ENCODE measurements at regions not wholly inside any gene's neighbourhood (a gene's known extent, or its start where the extent isn't known, plus 50 kb on each side); places are given as distances from the start of the nearest gene placed in this dataset.
A peak's percentile ranks its signal among the peaks of the same experiment; 100 is the strongest.

DNA sequence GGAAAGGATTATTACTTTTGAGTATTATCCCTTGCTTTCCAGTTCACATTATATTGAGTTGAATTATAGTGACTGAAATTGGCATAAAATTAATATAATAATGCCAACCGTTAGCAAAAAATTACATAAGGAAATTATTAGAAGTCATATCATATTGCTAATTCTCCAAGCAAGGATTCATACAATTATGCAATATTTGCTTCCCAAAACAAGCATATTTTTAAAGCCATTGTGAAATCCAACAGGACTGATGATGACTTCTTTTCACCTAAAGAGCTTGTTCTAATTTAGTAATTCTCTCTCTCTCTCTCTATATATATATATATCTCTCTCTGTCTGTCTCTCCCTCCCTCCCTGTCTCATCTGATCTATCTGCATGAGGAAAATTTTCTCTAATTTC, 283.5 kb downstream of the DSEL start:
- no peak for DNase-seq (ENCODE audit: low read depth)

DNA sequence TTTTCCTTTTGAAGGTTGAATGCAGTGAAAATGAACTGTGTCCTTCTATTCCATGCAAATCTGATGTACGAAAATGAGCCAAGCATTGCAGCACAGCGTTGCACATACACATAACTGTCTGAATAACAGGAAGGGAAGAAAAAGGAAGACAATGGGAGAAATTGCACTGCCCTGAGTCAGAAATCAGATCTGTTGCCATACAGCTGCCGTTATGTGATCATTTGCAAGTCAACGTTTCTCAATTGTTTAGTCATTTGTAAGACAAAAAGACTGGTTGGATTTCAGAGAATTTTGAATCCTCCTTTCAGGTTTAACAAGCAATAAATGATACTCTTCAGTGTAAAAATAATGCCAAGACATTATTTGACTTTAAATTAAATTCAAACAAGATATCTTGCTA, 284.1 kb downstream of the DSEL start:
- no peak for DNase-seq (ENCODE audit: low read depth)

DNA sequence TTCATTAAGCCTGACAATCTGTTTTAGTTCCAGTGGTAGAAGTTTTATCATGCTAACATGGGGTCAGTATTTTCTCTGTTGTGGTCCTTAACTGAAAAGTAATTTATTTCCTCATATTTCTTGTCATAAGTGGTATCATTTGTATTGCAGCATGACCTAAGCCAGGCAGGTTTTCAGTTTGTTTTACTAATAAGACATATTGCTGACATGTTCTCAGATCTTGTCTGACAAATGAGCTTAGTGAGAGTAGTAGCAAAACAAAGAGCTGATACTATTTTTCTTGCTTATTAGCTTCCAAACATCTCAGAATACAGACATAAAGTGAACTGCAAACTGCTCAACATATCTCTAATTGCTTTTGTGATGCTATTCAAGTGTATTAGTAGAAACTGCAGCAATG, 293.6 kb downstream of the DSEL start:
- no peak for DNase-seq (ENCODE audit: low read depth)

DNA sequence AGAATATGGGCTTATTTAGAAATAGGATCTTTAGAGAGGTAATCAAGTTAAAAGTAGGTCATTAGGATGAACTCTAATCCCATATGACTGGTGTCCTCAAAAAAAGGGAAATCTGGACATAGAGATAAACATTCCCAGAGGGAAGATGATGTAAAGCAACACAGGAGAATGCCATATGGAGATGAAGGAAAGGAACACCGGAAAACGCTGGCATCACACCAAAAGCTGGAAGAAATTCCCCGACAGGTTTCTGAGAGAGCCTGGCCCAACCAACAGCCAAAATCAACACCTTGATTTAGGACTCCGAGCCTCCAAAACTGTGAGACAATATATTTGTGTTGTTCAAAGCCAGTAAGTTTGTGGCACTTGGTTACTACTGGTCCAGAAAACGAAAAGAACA, 296.7 kb downstream of the DSEL start:
- no peak for DNase-seq (ENCODE audit: low read depth)

DNA sequence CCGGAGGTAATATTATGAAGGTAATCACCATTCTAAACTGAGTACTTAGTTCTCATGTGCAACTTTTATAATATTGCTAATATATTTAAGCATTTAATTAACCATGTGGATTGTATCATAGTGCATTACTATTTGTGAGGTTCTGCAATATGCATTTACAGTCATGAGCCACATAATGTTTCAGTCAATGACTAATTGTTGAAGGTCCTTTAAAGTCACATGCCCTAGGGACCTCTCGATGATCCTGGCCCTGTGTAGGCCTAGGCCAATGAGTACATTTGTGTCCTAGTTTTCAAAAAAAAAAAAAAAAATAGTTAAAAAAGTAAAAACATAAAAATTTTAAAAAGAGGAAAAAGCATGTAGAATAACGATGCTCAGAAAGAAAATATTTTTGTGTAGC, 298.0 kb downstream of the DSEL start:
- no peak for DNase-seq (ENCODE audit: low read depth)

DNA sequence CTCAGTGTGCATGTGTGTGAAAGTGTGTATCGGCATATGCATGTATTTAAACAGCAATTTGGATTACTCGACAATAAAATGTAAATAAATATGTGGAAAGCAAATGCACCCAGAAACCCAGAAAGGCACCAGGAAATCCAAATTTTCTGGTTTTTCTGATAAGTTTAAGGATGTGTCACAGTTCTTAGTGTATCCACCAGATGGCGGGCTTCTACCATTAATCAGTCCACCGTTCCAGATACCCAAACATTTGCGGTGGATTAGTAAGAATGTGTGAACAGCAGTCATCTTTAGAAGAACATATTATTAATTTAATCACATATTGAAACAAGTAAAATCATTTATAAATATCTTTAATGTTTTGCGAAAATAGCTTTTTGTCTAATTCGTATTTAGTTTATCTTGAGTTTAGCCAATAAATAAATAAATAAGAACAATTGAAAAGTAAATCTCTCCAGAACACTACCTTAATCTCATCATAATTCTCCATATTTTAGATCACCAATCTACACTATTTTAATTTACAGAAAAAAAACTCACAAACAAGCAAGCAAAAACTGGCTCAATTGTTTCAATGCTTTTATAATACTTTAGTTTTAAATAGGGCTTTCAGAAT, 298.9 kb downstream of the DSEL start:
- peak; percentile 27 for DNase-seq (ENCODE audit: low read depth)

DNA sequence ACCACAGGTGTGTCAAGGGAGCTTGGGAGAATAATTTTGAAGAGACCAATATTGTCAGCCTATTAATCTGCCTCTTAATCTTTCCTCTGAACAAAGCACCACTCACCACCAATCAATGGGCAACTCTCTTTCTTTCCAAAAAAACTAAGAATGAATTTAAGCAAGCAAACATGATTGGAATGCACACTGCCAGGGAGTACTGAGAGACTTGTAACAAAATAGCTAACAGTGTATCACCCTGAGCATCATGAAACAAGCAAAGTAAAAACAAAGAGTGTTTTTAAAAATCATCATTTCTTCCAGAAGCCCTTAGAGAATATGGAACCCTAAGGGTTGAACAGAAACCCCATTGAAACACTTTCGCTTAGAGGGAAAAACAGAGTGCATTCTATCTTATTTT, 299.7 kb downstream of the DSEL start:
- DNase-seq (ENCODE audit: low read depth) = no peak

DNA sequence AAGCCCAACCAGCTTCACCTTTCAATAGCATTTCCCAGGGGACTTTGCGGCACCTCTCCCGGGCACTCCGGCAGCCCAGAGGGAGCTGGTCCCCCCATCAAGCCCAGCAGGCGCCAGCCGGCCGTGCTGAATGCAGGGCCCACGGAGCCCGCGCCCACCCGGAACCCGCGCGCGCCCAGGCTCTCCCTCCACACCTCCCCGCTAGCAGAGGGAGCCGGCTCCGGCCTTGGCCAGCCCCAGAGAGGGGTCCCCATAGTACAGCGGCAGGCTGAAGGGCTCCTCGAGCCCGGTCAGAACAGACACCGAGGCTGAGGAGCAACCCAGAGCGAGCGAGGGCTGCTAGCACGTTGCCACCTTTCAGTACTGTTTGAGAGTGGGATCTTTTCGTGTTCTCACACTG, 300.8 kb downstream of the DSEL start:
- DNase-seq (ENCODE audit: low read depth) = no peak

DNA sequence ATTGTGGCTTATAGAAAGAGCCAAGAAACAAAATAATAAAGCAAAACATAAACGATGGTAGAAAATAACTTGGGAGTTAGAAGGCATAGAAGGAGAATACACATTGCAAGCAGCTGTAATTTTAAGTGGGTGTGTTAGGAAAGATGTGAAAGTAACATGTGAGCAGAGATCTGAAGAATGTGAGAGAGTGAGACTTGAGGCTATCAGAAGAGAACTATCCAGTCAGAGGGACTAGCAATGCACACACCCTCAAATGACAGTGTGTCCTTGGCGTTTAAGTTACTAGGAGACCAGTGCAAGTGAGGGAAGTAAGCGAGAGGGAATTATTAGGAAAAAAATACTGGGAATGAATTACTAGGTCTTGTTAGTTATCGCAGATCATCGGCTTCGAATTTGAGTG, 304.9 kb downstream of the DSEL start:
- no peak for DNase-seq (ENCODE audit: low read depth)

DNA sequence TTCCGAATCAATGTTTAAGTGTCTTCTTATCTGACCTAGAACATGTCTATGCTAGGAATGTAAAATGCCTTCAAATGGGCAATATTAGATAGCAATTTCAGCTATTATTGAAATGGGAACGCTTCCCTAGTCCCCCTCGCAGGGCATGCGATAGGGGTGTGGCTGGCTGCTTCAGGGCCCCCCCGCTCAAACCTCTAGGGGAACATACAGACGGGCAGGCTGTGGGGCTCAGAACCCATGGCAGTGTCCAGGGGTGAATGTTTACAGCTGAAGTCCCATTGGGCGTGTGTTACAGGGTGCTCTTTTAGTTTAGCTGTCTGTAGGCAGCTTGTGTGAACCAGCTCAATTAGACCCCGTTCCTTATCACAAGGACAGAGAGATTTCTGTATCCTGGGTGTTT, 315.9 kb downstream of the DSEL start:
- no peak for DNase-seq (ENCODE audit: low read depth)

DNA sequence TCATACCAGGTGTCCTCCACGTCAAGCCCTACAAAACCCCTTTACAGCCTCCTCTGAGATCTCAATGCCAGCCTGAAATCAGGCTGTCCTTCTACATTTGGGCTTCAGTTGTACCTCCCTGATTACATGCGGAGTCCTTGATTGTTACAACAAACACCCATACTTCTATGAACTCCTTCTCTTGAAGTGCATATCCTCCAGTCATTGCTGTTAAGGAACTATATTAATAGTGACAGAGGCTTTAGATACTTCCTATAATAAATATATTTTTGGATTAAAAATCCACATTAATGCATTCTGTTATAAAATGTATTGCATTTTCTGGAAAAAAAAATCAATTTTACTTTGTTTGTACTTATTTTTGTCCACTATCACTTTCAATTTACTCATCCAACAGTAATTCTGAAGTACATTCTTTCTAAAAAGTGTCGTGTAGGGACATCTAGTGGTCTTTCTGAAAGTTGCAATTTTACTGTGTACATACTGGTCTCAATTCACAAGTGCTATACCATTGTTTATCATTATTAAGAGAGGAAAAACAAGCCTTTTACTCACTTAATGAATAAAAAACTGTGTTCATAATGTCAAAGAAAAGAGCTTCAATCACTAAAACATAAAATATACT, 316.4 kb downstream of the DSEL start:
- DNase-seq (ENCODE audit: low read depth) = no peak

DNA sequence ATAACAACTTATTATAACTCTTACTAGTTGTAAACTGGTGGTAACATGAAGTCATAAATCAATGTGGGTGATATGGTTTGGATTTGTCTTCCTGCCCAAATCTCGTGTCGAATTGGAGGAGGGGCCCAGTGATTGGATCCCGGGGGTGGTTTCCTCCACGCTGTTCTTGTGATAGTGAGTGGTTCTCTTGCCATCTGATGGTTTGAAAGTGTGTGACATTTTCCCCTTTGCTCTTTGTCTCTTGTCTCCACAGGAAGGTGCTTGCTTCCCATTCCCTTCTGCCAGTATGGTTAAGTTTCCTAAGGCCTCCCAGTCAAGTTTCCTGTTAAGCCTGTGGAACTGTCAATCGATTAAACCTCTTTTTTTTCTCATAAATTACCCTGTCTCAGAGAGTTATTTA, 321.6 kb downstream of the DSEL start:
- no peak for DNase-seq (ENCODE audit: low read depth)

DNA sequence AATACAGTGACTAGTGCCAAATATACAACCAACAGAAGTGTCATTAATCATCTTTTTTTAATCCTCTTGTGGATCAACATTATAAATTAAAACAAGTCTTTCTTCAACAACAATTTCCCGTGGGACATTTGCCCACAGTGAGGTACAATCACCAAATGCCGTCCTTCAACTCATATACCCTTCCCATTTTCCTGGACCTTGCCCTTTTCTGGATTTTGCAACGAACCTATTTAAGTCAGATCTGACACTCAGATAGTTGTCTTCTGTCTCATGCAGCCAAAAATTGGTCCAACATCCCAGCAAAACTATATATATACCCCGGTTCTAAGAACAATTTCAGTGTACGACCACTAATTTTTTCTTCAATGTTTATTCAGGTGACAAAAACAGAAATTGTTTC, 324.0 kb downstream of the DSEL start:
- DNase-seq (ENCODE audit: low read depth) = no peak

DNA sequence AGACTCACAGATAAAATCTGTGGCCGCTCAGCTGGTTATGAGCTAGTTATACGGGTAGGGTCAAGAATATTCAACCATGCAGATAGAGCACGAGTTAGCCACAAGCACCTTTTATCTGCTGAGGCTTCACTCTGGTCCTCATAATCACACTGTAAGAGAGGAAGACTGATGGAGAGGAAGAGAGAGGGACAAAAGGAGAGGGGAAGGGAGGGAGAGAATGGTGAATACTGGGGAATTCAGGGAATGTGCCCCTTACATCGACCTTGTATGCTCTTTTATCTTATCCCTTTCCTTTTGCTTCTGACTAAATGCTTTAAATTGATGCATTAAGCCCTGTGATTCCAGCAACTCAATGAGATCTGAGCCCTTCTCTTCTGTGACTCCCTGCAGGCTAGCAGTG, 333.1 kb downstream of the DSEL start:
- no peak for DNase-seq (ENCODE audit: low read depth)

DNA sequence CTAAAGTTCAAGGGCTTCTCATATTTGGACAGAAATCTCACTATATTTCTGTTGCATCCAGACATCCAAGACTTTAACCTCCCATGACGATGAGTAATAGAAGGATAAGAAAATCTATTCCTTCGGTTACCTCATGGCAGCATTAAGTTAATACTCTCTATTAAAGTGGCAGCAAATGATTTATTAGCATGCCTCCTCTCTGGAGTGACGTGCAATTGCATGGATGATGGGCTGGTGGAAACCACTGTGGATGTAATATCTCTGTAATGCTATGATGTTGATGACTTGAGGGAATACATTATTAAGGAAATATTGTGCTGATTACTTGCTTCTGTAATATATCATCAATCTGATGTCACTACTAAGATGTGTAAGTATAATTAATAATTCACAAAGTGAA, 336.8 kb downstream of the DSEL start:
- DNase-seq (ENCODE audit: low read depth) = no peak

DNA sequence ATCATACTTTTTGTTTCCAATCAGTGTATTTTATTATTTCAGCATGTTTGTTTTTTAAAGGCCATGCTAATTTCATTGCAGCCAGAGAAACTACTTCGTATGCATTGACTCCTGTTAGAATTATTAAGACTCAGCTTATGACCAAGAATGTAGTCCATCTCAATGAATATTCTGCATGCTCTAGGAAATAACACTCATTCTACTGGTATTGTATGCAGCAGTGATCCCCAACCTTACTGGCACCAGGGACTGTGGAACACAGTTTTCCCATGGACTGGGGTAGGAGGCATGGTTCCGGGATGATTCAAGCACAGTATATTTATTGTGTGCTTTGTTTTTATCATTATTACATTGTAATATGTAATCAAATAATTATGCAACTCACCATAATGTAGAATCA, 356.9 kb downstream of the DSEL start:
- no peak for DNase-seq (ENCODE audit: low read depth)

DNA sequence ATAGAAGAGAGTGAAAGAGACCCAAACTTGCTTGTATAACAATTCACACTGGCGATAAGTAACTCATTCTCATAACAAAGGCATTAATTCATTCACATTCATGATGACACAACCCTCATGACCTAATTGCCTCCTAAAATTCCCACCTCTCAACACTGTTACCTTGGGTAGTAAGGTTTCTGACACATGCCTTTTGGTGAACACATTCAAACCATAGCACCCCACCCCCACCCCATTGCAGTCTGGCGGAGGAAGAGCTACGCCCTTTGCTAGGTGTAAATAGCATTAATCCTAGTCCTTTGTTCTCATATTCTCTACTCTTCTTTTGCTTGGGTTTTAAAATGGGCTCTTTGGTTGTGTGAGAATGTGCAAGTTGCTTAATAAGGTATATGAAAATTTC, 361.5 kb downstream of the DSEL start:
- no peak for DNase-seq (ENCODE audit: low read depth)

DNA sequence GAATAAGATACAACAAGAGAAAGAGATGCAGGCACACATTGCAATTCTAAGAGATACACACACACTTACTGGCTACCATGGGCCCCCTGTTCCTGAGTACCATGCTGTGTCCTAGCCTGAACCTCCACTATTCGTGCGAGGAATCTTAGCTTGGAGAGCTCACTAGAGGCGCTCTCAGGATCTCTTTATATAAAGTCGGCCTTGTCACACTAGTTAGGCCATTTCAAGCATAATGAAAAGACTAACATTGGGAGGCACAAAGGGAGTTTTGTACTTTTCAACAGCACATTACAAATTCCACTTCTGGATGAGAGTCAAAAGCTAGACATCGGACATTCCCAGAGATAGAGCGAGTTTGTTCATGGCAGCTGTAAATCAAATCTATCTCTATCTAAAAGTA, 365.2 kb downstream of the DSEL start:
- DNase-seq (ENCODE audit: low read depth) = no peak

DNA sequence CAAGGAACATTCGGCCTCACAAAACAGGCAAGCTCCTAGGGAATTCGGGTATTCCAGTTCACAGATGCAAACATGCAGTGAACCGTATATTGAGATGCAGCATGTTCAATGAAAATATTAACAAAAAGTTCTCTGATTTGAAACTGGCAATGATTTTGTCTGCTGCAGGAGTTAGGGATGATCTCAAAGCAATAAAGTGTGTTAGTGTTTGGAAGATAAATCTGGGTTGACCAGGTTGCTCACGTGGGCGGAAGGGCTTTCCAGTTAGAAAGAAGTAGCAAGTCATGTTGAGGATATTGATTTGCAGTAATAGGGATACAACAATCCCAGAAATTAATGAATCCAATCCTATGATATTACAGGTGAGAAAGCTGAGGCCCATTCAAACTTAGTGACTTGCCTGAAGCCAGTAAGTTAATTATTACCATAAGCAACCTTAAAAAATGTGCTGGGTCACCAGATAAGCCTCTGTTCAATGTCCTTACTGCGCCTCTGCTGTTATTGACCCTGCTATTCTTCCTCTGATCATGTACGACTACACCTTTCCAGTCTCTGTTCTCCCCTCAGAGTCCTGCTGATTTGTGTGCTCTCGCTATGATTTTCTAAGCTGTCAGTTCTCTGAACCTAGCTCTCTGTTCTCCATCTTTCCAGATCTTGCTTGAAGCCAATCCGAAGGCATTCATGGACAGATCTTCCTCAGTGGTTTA, 370.8 kb downstream of the DSEL start:
- DNase-seq (ENCODE audit: low read depth) = no peak

DNA sequence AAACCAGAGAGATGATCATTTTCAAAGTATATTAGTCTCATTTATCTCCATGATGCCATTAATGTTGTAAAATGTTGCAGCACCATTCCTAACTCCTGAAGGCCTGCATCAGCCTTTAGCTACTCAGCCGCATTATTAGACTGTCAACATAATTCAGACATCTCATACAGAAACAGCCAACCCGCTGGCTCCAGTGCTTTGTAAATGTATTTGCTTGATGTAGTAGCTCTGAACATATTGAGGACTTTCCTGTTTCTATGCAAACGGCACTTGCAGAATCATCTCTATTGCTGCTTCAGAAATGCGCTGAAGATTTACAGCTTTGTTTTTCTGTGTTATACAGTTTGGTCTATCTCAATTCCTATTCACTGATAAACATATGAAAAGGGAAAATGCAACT, 372.2 kb downstream of the DSEL start:
- DNase-seq (ENCODE audit: low read depth) = no peak

DNA sequence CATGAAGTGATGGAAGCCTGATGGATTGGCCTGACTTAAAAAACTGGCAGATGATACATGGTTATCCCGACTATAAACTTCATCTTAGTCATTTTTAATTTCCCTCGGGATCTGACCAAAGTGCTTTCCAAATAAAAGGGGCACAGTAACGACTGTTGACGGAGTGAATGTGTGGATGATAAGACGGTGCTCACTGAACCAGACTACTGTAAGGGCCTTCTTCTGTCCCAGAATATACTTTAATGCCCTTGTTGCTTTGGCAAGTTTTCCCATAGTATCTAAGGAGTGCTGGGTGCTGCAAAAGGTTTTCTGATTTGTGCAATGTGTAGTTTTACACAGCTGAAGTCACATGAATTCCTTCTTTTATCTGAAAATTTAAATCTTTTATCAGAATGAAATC, 373.5 kb downstream of the DSEL start:
- DNase-seq (ENCODE audit: low read depth) = no peak

DNA sequence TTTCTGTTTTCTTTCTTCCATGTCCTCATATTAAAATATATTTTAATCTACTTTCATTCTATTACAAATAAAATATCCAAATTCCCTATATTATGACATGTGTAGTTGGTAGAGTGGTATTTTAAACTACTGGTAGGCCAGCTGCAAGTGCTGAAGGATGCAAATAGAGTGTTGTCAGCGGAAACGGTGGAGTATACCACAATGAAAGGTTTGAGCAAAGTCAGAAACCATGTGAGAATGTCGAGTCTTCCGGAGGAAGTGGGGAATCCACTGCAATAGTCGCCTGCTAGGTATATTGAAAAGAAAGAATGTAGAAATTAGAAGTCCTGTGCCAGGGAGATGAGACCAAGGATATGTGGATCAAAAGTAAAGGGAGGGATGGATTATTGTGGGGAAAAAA, 373.9 kb downstream of the DSEL start:
- DNase-seq (ENCODE audit: low read depth) = no peak

DNA sequence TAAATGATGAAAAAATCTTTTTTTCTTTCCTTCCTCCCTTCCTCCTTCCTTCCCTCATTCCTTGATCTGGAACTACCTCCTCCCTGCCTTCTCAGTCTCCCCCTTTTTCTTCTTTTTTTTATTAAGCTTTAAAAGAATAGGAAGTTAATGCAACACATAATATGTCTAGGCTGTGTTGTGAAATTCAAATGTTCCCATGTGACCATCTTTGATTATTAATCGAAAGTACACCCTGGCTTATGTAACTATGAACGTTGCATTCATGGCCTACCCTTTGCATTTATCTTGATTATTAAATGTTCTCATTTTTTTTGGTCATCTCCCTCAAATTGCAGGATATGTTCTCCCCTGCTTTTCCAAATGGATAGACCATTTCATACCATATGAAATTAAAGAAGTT, 376.0 kb downstream of the DSEL start:
- no peak for DNase-seq (ENCODE audit: low read depth)

DNA sequence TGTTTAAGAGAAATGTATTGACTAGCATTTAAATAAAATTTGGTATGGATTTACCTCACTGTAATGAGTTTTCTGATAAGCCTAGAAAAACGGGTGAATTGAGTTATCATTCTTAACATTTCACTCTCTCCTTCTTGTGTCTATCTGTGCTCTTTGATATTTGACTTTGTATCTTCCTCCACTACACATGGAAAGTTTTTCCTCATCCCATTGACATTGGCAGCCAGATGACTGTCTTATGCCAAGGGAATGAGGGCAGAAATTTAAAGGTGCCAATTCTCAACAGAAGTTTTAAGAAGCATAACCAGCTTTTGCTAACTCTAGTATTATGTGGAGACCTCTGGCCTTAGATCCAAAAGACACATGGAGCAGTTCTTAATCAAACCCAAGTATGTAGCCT, 376.6 kb downstream of the DSEL start:
- DNase-seq (ENCODE audit: low read depth) = no peak

All from stimulated activated CD8-positive, alpha-beta memory T cell treated with anti-CD3 and anti-CD28 coated beads, Interleukin-12 subunit alpha, Interleukin-12 subunit beta, amount 100 ng/mL, for 1 hour (primary cell).